Activated CD8-positive, alpha-beta memory T cell treated with anti-CD3 and anti-CD28 coated beads, Interleukin-2, amount 50 U/mL, for 1 hour (primary cell): ENCODE measurements at regions not wholly inside any gene's neighbourhood (a gene's known extent, or its start where the extent isn't known, plus 50 kb on each side); places are given as distances from the start of the nearest gene placed in this dataset.
"Not testable (repeated sequence)": the region's sequence is repeated elsewhere in the genome, so short reads cannot be mapped to it uniquely, and the experiment has no call there.

Source experiments
- DNase-seq: peaks from one replicate; pipeline ENCODE4 v3.0.0-alpha.2; 2020; ENCODE audit errors: extremely low read depth

DNA sequence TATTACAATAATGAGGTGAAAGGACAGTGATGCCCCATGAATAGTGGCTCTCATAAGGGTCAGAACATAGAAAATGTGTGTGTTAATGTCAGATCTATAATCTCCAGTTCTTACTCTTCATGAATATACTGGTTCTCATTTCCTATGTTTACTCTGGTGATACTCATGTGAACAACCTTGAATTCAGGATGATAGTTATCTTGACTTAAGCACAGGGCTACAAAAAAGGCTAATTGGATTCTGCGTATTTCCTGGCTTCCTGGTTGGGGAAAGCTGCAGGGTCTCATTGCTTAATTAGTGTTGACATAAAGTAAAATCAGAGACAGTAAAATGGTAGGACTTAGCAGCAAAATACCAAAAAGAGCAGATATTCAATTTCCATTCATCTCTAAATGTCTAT is 1316.8 kb upstream of the RAG2 start:
- no peak for DNase-seq

DNA sequence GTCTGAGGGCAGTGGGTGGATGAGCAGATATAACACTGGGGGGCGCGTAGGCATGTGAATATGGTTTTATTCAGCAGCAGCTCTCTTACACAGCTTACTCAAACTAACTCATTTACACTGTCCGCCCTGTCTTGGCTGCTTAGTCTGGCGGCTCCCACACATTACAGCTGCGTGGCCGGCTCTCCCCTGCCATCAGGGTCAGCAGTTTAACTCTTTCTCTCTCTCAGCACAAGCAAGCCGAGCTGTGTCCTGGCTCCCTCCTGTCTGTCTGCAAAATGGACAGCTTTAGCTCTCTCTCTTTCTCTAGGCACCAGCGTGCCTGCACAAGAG is 1310.1 kb upstream of the RAG2 start:
- DNase-seq, result no peak

DNA sequence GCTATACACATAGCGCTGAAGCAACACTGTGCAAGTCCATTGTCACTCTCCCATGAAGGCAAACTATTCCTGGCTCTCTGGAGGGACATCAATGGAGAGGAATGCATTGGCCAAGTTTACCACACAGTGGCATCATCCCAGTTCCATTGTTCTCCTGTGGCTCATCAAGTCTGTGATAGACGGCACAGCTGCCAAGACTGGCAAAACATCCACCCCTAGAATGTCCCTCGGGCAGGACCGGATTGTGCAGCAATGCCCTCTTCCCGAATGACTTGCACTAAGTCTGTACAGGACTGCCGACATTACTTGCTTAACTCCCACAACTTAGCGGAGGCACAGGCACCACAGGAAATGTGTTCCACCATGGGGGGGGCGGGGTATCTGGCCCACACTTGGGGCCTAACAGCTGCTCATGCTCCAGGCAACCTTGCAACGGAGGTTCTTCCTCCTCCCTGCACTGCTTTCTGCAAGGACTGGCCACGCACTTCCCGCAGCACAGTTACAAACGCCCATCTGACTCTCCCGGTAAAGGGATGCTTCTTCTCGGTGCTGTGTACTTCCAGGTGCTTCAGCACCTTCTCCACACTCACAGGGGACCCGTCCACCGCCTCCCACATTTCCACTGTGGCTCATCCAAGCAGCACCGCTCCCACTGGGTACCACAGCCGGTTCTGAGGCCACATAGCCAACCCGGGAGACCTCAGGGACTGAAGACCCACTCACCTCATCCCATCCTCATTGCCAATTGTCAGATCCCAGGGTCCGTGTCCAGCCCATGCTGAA is 1309.6 kb upstream of the RAG2 start:
- DNase-seq, result no peak

DNA sequence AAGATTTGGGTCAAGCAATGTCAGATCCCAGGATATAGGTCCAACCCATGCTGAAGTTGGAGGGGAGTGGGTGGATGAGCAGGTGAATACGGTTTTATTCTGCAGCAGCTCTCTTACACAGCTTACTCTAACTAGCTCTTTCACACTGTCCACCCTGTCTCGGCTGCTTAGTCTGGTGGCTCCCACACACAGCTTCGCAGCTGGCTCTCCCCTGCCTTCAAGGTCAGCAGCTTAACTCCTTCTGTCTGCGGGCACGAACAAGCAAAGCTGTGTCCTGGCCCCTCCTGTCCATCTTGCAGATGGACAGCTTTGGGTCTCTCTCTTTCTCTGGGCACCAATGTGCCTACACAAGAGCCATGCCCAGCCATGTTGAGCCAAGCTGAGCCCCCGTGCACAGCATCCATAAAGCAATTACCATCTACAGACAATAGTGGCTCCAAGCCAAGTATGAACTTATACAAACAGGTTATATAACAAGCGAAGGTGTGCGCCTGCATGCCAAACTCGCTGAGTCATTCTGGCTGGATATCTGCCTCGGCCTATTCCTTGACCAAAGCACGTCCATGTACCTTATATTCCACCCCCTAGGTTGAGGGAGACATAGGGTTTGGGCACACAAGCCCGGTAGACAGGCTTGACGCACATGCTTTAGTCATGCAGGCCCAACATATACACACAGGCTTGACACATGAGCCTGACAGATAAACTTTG is 1307.8 kb upstream of the RAG2 start:
- DNase-seq, result no peak

DNA sequence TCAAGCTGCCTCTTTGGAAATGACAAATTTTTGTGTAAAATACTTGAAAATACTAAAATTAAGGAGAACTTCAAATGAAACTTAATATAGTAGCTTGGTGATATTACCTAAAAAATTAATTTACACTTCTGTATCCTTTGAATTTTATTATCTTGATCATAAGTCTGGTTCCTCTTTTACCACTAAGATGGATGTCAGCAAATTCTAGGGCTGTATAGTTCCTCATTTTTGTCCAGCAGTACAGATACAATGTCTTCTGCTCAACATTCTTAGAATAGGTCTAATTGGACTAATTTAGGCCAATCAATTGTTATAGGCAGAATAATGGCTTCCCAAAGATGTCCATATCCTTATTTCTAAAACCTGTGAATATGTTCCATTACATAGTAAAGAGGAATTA is 1298.0 kb upstream of the RAG2 start:
- no peak for DNase-seq

DNA sequence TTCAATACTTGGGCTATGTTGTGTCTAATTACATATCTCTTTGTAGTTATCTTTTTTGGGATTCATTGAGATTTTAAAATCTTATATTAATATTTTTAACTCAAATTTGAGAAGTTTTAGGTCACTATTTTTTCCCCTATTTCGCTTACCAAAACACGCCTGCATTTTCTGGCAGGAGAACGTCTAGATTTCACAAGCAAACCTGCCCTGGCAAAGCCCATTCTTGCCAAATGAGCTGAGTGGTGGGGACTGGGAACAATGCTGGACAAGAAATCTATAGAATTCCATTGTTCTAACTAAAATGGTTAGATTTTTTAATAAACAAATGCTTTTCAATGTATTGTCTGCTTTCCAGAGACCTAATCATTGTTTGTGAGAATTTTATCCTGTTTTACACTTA is 1283.7 kb upstream of the RAG2 start:
- no peak for DNase-seq

DNA sequence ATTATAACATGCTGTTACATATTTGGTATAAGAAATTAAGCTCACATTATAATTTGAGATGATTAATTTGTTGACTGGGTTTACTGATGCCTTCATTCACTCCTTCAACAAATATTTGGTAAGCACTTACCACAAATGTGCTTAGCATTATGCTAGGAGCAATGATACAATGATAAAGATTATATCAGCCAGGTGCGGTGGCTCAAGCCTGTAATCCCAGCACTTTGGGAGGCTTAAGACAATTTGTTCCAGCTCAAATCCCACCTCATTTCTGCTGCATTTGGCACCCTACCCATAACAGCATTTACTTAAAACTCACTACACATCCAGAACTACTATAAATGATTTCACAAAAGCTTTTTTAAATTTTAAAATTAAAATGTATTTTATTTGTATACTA is 1263.6 kb upstream of the RAG2 start:
- DNase-seq, result no peak

DNA sequence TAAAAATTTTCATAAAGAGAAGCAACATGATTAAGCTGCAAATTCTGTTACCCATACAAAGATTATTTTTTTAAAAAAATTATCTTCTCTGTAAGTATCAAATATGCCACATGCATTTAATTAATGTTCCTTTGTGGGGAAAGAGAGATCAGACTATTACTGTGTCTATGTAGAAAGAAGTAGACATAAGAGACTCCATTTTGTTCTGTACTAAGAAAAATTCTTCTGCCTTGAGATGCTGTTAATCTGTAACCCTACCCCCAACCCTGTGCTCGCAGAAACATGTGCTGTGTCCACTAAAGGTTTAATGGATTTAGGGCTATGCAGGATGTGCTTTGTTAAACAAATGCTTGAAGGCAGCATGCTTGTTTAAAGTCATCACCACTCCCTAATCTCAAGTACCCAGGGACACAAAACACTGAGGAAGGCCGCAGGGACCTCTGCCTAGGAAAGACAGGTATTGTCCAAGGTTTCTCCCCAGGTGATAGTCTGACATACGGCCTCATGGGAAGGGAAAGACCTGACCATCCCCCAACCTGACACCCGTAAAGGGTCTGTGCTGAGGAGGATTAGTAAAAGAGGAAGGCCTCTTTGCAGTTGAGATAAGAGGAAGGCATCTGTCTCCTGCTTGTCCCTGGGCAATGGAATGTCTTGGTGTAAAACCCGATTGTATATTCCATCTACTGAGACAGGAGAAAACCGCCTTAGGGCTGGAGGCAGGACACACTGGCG is 1260.9 kb upstream of the RAG2 start:
- DNase-seq, result not testable (repeated sequence)

DNA sequence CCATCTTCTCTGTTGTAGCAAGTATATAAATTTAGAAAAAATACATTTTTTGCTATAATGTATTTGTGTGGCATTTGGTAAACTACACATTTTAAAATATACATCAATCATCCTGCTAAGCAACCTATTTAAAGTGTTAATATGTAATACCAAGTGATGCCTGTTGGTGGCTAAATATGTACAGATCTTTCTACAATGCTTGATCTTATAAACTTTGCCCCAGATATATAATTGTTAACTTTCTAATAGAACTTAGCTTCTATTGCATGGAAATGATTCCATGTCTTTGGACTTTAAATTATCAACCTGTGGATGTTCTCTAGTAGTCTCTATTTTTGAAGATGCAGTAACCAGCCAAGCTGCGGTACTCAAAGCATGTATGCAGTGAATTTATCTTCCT is 1260.4 kb upstream of the RAG2 start:
- DNase-seq, result no peak

DNA sequence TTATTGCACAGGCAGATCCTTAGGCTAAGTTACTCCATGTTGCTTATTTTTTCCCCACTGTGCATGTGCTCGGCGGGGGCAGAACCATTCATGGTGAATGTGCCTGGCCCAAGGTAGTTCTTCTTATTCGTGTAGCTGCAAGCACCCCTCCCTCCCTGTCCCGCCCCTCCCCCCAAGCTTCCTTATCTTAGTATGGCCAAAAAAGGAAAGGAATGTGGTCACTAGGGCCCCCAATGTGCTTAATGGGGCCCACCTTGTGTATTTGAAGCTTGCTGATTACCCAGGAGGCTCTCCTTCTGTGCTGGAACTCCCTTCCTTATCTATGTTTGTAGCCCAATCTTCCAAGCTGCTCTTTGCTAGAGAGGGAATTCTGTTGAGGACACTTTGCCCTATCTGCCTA is 1259.7 kb upstream of the RAG2 start:
- no peak for DNase-seq

DNA sequence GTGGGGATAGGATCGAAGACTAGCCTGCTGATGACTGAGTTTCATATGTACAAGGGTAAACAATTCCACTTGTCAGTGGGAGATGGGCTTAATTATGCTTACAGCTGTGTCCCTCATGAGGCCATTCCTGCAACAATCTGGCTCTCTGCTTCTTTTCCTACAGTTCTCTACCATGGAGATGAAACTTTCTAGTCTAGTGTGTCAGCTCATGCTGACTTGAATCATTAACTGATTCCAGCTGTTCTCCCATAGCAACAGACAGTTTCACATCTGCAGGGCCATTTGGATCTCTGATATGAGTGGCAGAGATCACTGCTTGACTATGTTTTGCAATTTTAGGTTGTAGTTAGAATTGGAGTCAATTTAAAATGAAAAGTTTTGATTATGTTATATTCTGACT is 1251.7 kb upstream of the RAG2 start:
- DNase-seq, result no peak

DNA sequence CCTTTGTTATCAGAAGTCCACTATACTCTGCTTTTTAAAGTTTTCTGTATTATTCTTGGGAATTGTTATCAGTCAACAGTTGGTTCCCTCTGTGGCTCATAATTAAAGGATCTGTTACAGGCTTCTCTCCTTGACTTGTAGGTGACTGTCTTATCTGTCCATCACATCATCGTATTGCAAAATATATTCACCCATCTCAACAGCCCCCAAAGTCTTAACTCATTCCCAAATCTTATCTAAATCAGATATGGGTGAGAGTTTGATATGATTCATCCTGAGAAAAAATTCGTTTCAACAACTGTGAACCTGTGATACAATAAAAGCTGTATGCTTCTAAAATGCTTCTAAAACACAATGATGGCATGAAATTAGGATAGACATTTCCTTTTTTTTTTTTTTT is 1245.6 kb upstream of the RAG2 start:
- DNase-seq, result no peak

DNA sequence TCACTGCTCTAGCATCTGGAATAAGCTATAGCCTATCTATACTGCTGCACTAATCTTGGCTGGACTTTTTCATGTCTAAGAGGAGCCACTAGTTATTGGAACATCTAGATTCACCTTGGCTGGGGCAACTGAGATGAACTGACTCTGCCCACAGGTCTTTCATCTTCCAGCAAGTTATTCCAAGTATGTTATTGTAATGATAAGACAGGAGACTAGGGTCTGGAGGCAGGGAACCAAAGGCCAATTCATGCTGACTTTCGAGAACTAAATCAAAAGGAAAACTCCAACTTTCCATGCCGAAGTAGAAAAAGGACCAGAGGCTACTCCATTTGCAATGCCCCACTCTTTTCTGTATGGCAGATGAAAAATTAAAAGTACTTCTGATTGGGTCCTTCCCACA is 1243.0 kb upstream of the RAG2 start:
- no peak for DNase-seq

DNA sequence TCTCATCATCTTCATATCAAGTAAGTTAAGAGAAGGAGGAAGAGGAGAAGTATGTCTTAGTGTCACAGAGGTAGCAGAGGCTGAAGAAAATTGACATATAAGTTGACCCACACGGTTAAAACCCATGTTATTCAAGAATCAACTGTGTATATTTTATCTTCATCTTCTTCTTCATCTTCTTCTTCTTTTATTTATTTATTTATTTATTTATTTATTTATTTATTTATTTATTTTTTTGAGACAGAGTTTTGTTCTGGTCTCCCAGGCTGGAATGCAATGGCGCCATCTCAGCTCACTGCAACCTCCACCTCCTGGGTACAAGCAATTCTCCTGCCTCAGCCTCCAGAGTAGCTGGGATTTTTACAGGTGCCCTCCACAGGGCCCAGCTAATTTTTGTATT is 1242.3 kb upstream of the RAG2 start:
- DNase-seq, result not testable (repeated sequence)

DNA sequence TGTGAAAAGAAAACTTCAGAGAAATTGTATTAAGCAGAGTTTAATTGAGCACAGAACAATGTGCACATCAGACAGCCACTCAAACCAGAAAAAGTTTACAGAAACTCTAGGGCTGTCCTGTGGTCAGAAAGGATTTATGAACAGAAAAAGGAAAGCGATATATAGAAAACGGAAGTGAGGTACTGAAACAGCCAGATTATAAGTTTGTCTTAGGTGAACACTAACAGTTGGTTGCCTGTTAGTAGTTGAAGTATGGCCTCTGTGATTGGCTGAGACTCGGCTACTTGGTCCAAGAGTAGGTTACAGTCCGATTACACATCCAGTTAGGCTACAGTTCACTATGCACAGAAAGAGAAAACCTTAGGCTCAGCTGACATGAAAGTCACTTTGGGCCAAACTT is 1232.5 kb upstream of the RAG2 start:
- no peak for DNase-seq

DNA sequence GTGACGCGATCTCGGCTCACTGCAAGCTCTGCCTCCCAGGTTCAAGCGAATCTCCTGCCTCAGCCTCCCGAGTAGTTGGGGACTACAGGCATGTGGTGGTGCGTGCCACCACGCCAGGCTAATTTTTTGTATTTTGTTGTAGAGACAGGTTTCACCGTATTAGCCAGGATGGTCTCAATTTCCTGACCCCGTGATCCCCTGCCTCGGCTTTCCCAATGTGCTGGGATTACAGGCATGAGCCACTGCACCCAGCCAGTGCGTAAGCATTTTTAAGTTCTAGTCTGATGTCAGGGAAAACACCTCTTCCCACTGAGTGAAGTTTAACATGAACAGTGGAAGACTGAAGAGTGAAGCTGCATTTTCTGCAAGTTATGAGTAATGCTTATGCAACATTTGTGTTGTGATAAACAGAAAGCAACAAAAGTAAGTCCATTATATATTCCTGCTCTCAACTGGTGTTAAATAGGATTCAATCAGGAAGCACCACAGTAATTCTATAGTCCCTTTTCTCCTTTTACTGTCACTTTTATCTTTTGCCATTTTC is 1219.8 kb upstream of the RAG2 start:
- no peak for DNase-seq

DNA sequence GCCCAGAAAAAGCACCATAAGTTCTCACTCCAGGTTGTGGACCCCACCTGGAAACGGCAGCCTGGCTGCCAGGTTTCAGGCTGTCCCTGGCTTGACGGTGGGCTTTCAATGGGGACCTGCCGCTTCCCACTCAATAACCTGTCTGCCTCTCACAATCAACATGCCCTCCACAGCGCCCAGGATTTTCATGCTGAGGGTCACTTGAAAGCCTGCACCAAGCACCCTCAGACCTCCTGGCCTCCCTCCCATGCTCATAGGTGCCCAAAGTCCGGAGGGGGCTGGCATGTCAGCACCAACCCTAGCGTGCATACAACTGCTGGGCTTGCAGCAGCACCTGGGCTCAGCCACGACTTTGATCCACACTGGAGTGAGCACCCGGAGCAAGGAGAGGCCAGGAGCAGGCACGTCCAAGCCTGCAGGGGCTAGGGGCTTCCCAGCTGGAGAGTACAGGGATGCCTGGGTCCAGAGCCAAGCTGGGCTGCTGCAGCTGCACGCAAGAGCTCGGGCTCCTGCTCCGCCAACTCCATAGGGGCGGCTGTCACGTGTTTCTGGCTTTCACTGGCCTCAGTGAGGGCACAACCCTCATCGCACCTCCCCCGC is 1214.3 kb upstream of the RAG2 start:
- DNase-seq, result no peak

DNA sequence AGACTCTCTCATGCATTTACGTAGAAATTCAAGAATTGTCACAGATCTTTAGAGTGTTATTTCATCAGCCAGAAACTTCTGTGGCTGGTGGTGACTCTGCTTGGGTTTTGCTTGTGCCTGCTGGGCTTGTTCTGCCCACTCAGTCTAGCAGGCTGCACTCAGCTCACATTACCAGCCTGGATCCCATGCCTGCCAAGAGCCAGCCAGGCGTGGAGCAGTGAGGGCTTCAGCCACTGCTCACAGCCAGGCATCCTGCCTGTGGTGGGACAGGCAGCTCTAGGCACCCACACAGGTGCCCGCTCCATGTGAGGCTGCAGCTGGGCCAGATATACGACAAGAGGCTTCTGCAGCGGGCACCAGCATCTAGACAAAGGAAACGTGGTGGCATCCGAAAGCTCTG is 1213.3 kb upstream of the RAG2 start:
- DNase-seq, result no peak

DNA sequence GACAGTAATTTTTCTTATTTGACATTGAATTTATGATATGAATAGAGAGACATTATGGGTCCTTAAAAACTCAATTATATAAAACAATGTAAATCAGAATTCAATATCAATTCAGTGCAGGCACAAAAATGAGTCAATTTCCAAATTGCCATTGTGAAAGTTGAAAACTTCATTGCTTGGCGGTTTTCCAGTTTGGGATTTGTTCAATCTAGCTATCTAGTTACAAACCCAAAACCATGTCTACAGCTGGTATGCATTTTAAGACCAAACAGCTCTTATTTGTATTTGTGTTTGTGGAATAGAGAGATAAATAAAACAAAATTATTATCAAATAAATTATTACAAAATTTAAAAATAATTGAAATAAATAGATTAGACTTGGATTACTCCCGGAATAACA is 1206.6 kb upstream of the RAG2 start:
- DNase-seq, result no peak

DNA sequence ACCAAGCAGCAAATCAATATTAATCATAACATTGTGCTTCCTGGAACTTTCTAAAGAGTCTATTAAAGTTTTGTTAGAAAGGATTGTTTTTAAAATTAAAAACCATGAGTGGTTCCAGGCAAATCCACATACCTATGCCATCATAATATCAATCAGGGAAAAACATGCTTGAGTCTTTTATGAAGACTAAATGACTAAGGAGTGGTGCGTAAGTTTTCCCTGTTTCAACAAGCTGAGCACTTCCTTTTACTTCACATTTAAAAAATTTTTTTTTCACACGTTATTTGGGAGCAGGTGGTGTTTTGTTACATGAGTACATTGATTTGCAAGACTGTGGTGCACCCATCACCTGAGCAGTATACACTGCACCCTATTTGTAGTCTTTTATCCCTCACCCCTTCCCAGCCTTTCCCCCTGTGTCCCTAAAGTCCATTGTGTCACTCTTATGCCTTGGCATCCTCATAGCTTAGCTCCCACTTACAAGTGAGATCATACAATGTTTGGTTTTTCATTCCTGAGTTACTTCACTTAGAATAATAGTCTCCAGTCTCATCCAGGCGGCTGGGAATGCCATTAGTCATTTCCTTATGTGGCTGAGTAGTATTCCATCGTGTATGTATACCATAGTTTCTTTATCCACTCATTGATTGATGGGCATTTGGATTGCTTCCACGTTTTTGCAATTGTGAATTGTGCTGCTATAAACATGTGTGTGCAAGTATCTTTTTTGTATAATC is 1190.3 kb upstream of the RAG2 start:
- no peak for DNase-seq

DNA sequence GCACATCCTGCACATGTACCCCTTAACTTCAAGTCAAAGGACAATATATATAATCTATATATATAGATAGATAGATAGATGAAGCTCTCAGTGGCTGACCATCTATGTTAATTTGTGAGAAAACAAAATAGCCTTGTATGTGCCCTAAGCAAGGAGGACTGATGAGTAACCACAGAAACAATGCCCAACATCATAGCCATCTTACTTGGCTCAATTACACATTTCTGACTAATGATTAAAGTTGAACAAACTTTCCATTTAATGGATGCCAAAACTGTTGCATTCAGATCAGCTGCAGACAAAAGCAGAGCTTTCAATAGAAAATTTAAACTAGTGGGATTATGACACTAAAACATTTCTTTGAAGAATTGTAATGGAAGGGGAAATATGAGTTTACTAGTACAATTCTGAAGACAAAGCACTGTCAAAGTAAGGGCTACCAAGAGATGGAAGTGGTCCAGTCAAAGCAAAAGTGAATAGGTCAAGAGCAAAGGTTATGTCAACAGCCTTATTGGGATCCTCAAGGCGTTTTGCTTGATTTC is 1188.2 kb upstream of the RAG2 start:
- DNase-seq, result no peak
